ENCODE measurements at regions not wholly inside any gene's neighbourhood (a gene's known extent, or its start where the extent isn't known, plus 50 kb on each side); places are given as distances from the start of the nearest gene placed in this dataset.

DNA sequence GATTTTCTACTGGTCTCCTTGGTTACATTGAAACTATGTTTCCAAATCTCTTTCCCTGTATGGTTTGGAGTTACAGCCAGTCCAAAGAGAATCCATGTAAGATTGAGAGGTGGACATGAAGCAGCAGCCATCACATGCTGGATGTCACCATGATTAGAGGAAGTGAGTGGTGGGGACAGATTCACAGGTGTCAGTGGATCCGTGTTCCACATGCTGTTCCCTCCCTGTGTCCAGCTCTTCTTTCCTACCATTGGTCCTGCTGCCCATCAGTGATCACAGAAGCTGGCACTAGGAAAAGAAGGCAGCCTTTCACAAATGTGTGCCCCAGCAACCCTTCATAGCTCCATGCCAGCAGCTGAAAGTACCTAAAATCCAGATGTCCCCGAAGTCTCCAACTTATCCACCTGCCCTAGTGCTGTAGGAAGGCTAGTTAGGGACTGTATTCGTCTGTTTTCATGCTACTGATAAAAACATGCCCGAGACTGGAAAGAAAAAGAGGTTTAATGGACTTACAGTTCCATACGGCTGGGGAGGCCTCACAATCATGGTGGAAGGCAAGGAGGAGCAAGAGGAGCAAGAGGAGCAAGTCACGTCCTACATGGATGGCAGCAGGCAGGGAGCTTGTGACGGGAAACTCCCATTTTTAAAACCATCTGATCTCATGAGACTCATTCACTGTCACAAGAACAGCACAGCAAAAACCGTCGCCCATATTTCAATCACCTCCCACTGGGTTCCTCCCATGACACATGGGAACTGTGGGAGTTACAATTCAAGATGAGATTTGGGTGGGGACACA lies 207.5 kb downstream of the INSIG2 start:
- no peak overlapping the region for H3K27ac ChIP-seq (ENCODE audit: low read depth, low read length)
- H3K9me3 ChIP-seq (ENCODE audit: insufficient read depth, low read depth, low read length), result 0 out of 2 replicates have a peak, but pooled peaks cover 3% of the 10 kb centered on the region
- WGBS, result 95% methylated on average over 9 of the region's 9 CpGs
- H3K4me3 ChIP-seq (ENCODE audit: low read length), result no peak overlapping the region
- no peaks in the 10 kb centered on the region for H3K4me1 ChIP-seq (ENCODE audit: insufficient read depth, low read length)
- H3K36me3 ChIP-seq (ENCODE audit: insufficient read depth, low read length), result no peaks in the 10 kb centered on the region
- H3K9ac ChIP-seq (ENCODE audit: low read depth, low read length), result no peak overlapping the region
- no peaks in the 10 kb centered on the region for H3K27me3 ChIP-seq (ENCODE audit: insufficient read depth, low read length)

DNA sequence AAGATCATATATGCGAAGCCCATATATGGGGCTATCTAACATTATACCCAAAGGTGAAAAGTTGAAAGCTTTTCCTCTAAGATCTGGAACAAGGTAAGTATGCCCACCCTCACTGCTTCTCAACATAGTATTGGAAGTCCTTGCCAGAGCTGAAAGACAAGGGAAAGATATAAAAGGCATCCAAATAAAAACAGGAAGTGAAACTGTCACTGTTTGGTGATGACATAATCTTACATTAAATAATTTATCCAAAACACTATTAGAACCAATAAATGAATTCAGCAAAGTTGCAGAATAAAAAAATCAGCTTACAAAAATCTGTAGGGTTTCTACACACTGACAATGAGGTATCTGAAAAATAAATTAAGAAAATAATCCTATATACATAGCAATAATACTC lies 205.8 kb downstream of the INSIG2 start:
- no CpG with 5 or more reads among the region's 1 CpG for WGBS
- no peak overlapping the region for H3K4me3 ChIP-seq (ENCODE audit: low read length)

DNA sequence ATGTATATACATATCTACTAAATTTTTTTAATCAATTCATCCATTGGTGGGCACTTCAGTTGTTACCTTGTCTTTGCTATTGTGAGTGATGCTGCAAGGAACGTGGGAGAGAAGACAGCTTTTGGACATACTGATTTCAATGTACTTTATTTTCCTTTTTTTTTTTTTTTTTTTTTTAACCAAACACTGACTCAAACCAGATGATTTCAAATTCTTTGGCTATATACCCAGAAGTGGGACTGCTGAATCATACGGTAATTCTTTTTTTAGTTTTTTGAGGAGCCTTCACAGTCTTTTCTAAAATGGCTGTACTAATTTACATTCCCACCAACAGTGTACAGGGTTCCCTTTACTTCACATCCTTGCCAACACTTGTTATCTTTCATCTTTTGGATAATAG lies 204.7 kb downstream of the INSIG2 start:
- 0 out of 2 replicates have a peak, but pooled peaks cover 3% of the 10 kb centered on the region for H3K9me3 ChIP-seq (ENCODE audit: insufficient read depth, low read depth, low read length)
- no peak overlapping the region for H3K27ac ChIP-seq (ENCODE audit: low read depth, low read length)
- H3K4me1 ChIP-seq (ENCODE audit: insufficient read depth, low read length), result no peaks in the 10 kb centered on the region
- H3K36me3 ChIP-seq (ENCODE audit: insufficient read depth, low read length), result no peaks in the 10 kb centered on the region
- WGBS, result 94% methylated on average over 2 of the region's 2 CpGs
- H3K27me3 ChIP-seq (ENCODE audit: insufficient read depth, low read length), result no peaks in the 10 kb centered on the region
- no peak overlapping the region for H3K4me3 ChIP-seq (ENCODE audit: low read length)
- no peak overlapping the region for H3K9ac ChIP-seq (ENCODE audit: low read depth, low read length)

More for the DNA sequence above, 205.8 kb downstream of the INSIG2 start:
- H3K9me3 ChIP-seq (ENCODE audit: insufficient read depth, low read depth, low read length), result 0 out of 2 replicates have a peak, but pooled peaks cover 3% of the 10 kb centered on the region
- H3K36me3 ChIP-seq (ENCODE audit: insufficient read depth, low read length), result no peaks in the 10 kb centered on the region
- no peak overlapping the region for H3K9ac ChIP-seq (ENCODE audit: low read depth, low read length)
- no peak overlapping the region for H3K27ac ChIP-seq (ENCODE audit: low read depth, low read length)
- no peaks in the 10 kb centered on the region for H3K27me3 ChIP-seq (ENCODE audit: insufficient read depth, low read length)
- H3K4me1 ChIP-seq (ENCODE audit: insufficient read depth, low read length), result no peaks in the 10 kb centered on the region

DNA sequence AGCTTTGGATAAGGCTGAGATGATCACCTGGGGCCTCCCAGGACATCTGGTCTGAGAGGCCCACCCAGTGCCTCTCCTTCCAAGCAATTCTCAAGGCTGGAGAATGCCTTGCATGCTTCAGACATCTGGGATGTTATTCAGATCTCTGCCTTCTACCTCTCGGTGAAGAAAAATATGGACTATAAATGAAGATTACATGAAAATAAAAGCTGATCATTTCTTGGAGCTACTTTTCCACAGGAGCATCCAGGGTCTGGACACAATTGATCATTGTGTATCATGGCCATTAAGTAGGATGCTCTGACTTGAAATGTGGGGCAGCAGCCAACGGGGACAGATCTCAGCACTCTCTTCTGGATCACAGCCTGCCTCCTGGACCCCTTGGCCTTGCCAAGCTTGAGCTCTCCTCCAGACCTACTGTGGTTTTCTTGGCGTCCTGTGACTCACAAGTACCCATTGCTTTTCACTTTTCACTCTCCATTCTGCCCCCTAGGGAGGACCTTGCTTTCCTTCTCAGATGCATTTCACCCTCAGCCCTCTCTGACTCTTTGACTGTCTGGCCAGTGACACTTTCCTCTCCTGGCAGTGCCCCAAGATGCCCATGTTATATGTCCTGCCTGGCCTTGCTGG lies 203.1 kb downstream of the INSIG2 start:
- H3K9me3 ChIP-seq (ENCODE audit: insufficient read depth, low read depth, low read length), result 0 out of 2 replicates have a peak, but pooled peaks cover 3% of the 10 kb centered on the region
- H3K36me3 ChIP-seq (ENCODE audit: insufficient read depth, low read length), result no peaks in the 10 kb centered on the region
- no peaks in the 10 kb centered on the region for H3K4me1 ChIP-seq (ENCODE audit: insufficient read depth, low read length)
- 82% methylated on average over 3 of the region's 3 CpGs for WGBS
- no peak overlapping the region for H3K9ac ChIP-seq (ENCODE audit: low read depth, low read length)
- no peak overlapping the region for H3K4me3 ChIP-seq (ENCODE audit: low read length)
- no peaks in the 10 kb centered on the region for H3K27me3 ChIP-seq (ENCODE audit: insufficient read depth, low read length)
- no peak overlapping the region for H3K27ac ChIP-seq (ENCODE audit: low read depth, low read length)

DNA sequence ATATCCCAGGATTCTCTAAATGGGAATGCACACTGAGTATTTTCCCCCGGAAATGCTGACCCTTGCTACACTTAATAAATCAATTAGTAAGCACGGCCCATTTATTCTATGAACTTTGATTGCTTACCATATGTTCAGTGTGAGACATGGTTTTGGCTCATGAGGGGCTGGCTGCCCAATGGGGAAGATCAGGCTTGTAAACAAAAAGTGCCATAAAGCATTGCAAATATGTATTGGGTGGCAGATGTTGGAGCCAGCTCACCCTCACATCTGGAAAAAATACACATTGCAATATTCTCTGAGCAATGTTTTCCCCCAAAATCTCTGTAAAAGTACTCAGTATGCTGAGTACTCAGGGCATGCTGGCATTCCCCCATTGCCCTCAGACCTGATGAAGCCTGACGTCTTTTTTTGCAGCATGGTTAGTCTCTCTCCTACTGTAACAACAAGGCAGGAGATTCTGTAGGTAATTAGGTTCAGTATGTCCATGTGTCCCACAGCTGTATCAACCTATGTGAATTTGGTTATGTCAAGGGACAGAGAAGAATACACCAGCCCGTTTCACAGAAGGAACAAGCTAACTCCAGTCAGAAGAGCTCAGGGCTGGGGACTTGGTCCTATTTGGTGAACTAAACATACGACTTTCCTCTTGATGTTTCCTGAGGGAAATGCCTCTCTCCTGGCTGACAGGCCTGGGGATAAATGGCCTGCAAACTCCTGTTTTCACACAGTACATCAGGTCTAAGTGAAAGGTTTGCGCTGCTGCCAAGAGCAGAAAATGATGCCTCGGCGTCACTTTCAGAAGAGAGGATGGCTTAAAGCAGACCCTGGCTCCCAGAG lies 202.4 kb downstream of the INSIG2 start:
- Histone ChIP-seq H3K27me3 (ENCODE audit: insufficient read depth, low read length) (no peaks in the 10 kb centered on the region), H3K9me3 (ENCODE audit: insufficient read depth, low read depth, low read length) (no peaks in the 10 kb centered on the region), H3K4me3 (ENCODE audit: low read length) (no peak overlapping the region), H3K9ac (ENCODE audit: low read depth, low read length) (no peak overlapping the region), H3K27ac (ENCODE audit: low read depth, low read length) (no peak overlapping the region), H3K36me3 (ENCODE audit: insufficient read depth, low read length) (no peaks in the 10 kb centered on the region), H3K4me1 (ENCODE audit: insufficient read depth, low read length) (no peaks in the 10 kb centered on the region)
- 92% methylated on average over 8 of the region's 8 CpGs for WGBS

DNA sequence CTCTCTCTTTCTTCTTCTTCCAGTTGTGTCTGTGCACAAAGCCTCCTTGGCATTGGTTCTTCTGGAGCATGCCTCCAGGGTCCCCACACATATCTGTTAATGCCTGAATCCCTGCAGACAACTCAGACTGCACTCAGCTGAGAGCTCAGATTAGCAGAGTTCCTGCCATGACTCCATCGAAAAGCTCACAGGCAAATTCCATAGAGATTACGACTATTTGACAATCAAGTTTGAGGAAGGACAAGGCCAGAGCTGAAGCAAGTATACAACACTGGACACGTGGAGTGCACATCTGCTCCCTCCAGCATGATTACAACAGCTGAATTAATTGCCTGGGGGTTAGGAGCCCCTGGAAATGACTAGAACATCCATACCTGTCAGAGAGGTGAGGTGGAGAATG lies 190.7 kb downstream of the INSIG2 start:
- peaks cover 14% of the 10 kb centered on the region; the same call in 1 of the 2 replicates for H3K4me1 ChIP-seq (ENCODE audit: insufficient read depth, low read length)
- no peaks in the 10 kb centered on the region for H3K36me3 ChIP-seq (ENCODE audit: insufficient read depth, low read length)
- H3K27ac ChIP-seq (ENCODE audit: low read depth, low read length), result no peak overlapping the region
- H3K4me3 ChIP-seq (ENCODE audit: low read length), result no peak overlapping the region
- peaks cover 20% of the 10 kb centered on the region for H3K27me3 ChIP-seq (ENCODE audit: insufficient read depth, low read length)
- no peak overlapping the region for H3K9ac ChIP-seq (ENCODE audit: low read depth, low read length)
- WGBS, result 90% methylated on average over 3 of the region's 3 CpGs
- H3K9me3 ChIP-seq (ENCODE audit: insufficient read depth, low read depth, low read length), result no peaks in the 10 kb centered on the region

DNA sequence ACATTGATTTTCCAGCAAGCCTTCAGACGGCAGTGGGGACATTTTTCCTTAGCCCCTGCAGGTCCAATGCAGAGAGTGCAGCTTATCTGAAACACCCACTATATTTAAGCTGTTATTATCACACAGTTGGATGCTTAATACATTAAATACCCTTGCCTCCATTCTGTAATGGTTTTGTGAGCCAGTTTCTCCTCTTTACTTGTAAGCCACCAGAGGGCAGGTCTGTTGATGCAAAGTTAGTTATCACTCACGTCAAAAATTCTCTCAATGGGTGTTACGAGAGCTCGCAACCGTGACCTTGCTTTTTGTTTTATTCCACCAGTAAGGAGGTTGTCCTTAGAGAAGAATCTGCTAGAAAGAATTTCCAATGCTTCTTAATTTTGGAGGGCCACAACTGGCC lies 189.8 kb downstream of the INSIG2 start:
- H3K9ac ChIP-seq (ENCODE audit: low read depth, low read length), result no peak overlapping the region
- no peaks in the 10 kb centered on the region for H3K36me3 ChIP-seq (ENCODE audit: insufficient read depth, low read length)
- peaks cover 14% of the 10 kb centered on the region; the same call in 1 of the 2 replicates for H3K4me1 ChIP-seq (ENCODE audit: insufficient read depth, low read length)
- no peak overlapping the region for H3K4me3 ChIP-seq (ENCODE audit: low read length)
- peaks cover 17% of the 10 kb centered on the region for H3K27me3 ChIP-seq (ENCODE audit: insufficient read depth, low read length)
- no peaks in the 10 kb centered on the region for H3K9me3 ChIP-seq (ENCODE audit: insufficient read depth, low read depth, low read length)
- no peak overlapping the region for H3K27ac ChIP-seq (ENCODE audit: low read depth, low read length)
- 92% methylated on average over 5 of the region's 5 CpGs for WGBS

DNA sequence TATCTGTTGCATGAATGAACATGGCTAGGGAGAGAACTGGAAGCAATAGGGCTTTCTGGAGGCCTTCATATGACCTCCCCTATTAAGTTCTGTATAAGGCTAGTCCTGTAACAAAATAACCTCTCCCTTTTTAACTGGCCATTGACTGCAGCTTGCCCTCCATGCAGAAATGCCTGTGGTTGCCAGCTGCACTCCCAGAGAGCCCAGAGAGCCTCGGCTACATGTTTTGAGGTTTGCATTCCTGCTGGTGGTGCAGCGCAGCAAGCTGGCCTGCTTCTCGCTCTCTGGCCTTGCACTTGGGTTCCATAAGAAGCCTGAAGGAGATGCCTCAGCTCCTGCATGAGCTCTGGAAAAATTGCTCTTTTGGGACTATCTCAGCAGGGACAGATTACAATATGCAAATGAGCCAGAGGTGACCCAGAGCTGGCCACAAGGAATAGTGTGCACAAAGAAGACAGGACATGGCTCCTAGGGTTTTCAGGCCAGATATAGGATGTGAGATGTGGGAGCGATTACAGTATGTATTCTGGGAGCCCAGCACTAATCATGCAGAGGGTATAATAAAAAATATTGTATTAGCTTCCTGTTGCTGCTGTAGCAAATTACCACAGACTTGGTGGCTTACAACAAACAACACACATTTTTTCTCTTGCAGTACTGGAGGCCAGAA lies 186.7 kb downstream of the INSIG2 start:
- 88% methylated on average over 4 of the region's 4 CpGs for WGBS
- Histone ChIP-seq H3K9ac (ENCODE audit: low read depth, low read length) (no peak overlapping the region), H3K27ac (ENCODE audit: low read depth, low read length) (no peak overlapping the region), H3K27me3 (ENCODE audit: insufficient read depth, low read length) (no peaks in the 10 kb centered on the region), H3K36me3 (ENCODE audit: insufficient read depth, low read length) (no peaks in the 10 kb centered on the region), H3K4me1 (ENCODE audit: insufficient read depth, low read length) (no peaks in the 10 kb centered on the region), H3K9me3 (ENCODE audit: insufficient read depth, low read depth, low read length) (no peaks in the 10 kb centered on the region), H3K4me3 (ENCODE audit: low read length) (no peak overlapping the region)

DNA sequence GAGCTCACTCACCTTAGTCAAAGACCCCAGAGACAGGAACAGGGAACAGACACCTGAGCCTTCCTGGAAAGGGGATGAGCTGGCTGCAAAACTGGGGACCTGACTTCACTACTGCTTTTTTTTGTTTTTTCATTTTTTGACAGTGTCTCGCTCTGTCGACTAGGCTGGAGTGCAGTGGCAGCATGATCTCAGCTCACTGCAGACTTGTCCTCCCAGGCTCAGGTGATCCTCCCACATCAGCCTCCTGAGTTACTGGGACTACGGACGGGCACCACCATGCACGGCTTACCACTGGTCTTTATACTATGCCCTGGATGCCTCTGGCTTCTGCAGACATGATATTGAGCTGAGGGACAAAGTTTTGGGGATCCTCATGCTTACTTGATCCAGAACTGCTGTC lies 184.1 kb downstream of the INSIG2 start:
- H3K9me3 ChIP-seq (ENCODE audit: insufficient read depth, low read depth, low read length), result no peaks in the 10 kb centered on the region
- H3K4me1 ChIP-seq (ENCODE audit: insufficient read depth, low read length), result no peaks in the 10 kb centered on the region
- no peak overlapping the region for H3K4me3 ChIP-seq (ENCODE audit: low read length)
- no peaks in the 10 kb centered on the region for H3K36me3 ChIP-seq (ENCODE audit: insufficient read depth, low read length)
- no peaks in the 10 kb centered on the region for H3K27me3 ChIP-seq (ENCODE audit: insufficient read depth, low read length)
- H3K9ac ChIP-seq (ENCODE audit: low read depth, low read length), result no peak overlapping the region
- 72% methylated on average over 5 of the region's 5 CpGs for WGBS
- H3K27ac ChIP-seq (ENCODE audit: low read depth, low read length), result no peak overlapping the region

DNA sequence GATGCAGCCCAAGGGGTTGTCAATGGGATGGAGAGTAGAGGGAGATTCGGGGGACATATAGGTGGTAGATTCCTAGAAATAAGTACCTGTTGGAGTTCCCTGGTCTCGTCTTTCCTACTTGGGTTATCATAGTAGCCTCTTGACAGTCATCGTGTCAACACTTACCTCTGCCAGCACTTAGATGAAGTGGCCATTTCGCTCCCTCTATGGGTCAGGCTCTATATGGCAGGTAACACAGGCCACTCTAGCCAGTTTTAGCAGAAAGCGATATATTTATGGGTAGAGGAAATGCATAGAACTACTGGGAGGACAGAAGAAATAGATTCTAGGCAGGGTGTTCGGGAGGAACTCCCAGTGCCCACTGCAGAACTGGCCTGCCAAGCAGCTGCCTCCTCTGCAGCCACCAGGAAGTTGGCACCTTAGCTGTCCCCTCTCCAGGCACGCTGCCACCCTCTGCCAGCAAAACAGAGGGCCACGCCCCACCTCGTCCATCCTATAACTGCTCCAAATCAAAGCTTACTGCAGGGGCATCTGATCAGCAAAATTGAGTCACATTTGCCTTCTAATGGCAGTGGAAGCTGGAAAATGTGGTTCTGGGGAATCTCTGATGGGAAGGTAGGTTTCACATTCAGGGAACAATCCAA lies 181.3 kb downstream of the INSIG2 start:
- Histone ChIP-seq H3K27ac (ENCODE audit: low read depth, low read length) (no peak overlapping the region), H3K9ac (ENCODE audit: low read depth, low read length) (no peak overlapping the region), H3K27me3 (ENCODE audit: insufficient read depth, low read length) (no peaks in the 10 kb centered on the region), H3K4me3 (ENCODE audit: low read length) (no peak overlapping the region), H3K36me3 (ENCODE audit: insufficient read depth, low read length) (no peaks in the 10 kb centered on the region), H3K9me3 (ENCODE audit: insufficient read depth, low read depth, low read length) (no peaks in the 10 kb centered on the region), H3K4me1 (ENCODE audit: insufficient read depth, low read length) (no peaks in the 10 kb centered on the region)
- WGBS, result 86% methylated on average over 9 of the region's 9 CpGs
